Fibroblast of mammary gland (primary cell): ENCODE measurements at regions not wholly inside any gene's neighbourhood (a gene's known extent, or its start where the extent isn't known, plus 50 kb on each side); places are given as distances from the start of the nearest gene placed in this dataset.
A peak's percentile ranks its signal among the peaks of the same experiment; 100 is the strongest.

Source experiments
- DNase-seq: peaks from one replicate; pipeline ENCODE4 v3.0.0-alpha.2; 2010; ENCODE audit warnings: low read depth
- H3K4me3 ChIP-seq: 2 replicates; pipeline ENCODE4 v1.5.1; 2011; ENCODE audit warnings: low read depth, mild to moderate bottlenecking, low read length, moderate library complexity; ENCODE audit not compliant: control insufficient read depth
- CTCF ChIP-seq: conservative IDR thresholded peaks from 2 replicates; pipeline ENCODE4 v1.5.1; 2011; ENCODE audit warnings: low read depth, low read length, inconsistent platforms; ENCODE audit not compliant: control insufficient read depth, insufficient read depth

GRCh38 chr5:52476346-52476745, 311.4 kb upstream of the ITGA1 start:
- H3K4me3 ChIP-seq, result no peak overlapping the region
- DNase-seq, result no peak
- TF ChIP-seq CTCF, result no peak

GRCh38 chr5:52481201-52481600, 306.5 kb upstream of the ITGA1 start:
- DNase-seq, result peak; percentile 24
- no peak for TF ChIP-seq CTCF
- no peak overlapping the region for H3K4me3 ChIP-seq

- H3K4me3 ChIP-seq, result no peak overlapping the region
- DNase-seq, result no peak
- TF ChIP-seq CTCF, result no peak
Observed at GRCh38 chr5:52481851-52482250, 305.9 kb upstream of the ITGA1 start.

GRCh38 chr5:52491071-52491787, 296.5 kb upstream of the ITGA1 start:
- no peak overlapping the region for H3K4me3 ChIP-seq
- DNase-seq, result no peak
- no peak for TF ChIP-seq CTCF

- TF ChIP-seq CTCF, result no peak
- DNase-seq, result no peak
- no peak overlapping the region for H3K4me3 ChIP-seq
Observed at GRCh38 chr5:52491818-52492217, 295.9 kb upstream of the ITGA1 start.

- TF ChIP-seq CTCF, result no peak
- H3K4me3 ChIP-seq, result no peak overlapping the region
- DNase-seq, result no peak
Observed at GRCh38 chr5:52497133-52497693, 290.5 kb upstream of the ITGA1 start.
